HG03558 (cell line): ENCODE measurements at regions not wholly inside any gene's neighbourhood (a gene's known extent, or its start where the extent isn't known, plus 50 kb on each side); places are given as distances from the start of the nearest gene placed in this dataset.
"Not testable (repeated sequence)": the region's sequence is repeated elsewhere in the genome, so short reads cannot be mapped to it uniquely, and the experiment has no call there.

Experiments
- ATAC-seq: cut with Tn5 transposase; IDR thresholded peaks from one replicate; pipeline ENCODE4 v1.9.1; 2021; ENCODE audit warnings: moderate number of reproducible peaks; ENCODE audit not compliant: unreplicated experiment; ENCODE audit errors: extremely low read depth

GRCh38 chr5:62231576-62231975 is 74.4 kb upstream of the KIF2A start:
- ATAC-seq, result no peak

GRCh38 chr5:62232218-62232617 is 73.8 kb upstream of the KIF2A start:
- not testable (repeated sequence) for ATAC-seq

- ATAC-seq, result peak; percentile 59
These were observed 72.6 kb upstream of the KIF2A start for GRCh38 chr5:62233083-62234046.

GRCh38 chr5:62236593-62236992 is 69.4 kb upstream of the KIF2A start:
- peak; percentile 42 for ATAC-seq

- ATAC-seq, result not testable (repeated sequence)
These were observed 68.1 kb upstream of the KIF2A start for GRCh38 chr5:62237944-62238343.

GRCh38 chr5:62238584-62238983 is 67.4 kb upstream of the KIF2A start:
- not testable (repeated sequence) for ATAC-seq

GRCh38 chr5:62240494-62240893 is 65.5 kb upstream of the KIF2A start:
- not testable (repeated sequence) for ATAC-seq

GRCh38 chr5:62242000-62242399 is 64.0 kb upstream of the KIF2A start:
- ATAC-seq, result not testable (repeated sequence)

GRCh38 chr5:62243046-62243445 is 63.0 kb upstream of the KIF2A start:
- not testable (repeated sequence) for ATAC-seq

GRCh38 chr5:62248192-62248591 is 57.8 kb upstream of the KIF2A start:
- not testable (repeated sequence) for ATAC-seq

GRCh38 chr5:62250085-62250484 is 55.9 kb upstream of the KIF2A start:
- not testable (repeated sequence) for ATAC-seq

GRCh38 chr5:62250919-62251318 is 55.1 kb upstream of the KIF2A start:
- ATAC-seq, result not testable (repeated sequence)

- ATAC-seq, result not testable (repeated sequence)
These were observed 53.5 kb upstream of the KIF2A start for GRCh38 chr5:62252519-62252918.

GRCh38 chr5:62255551-62255950 is 50.5 kb upstream of the KIF2A start:
- not testable (repeated sequence) for ATAC-seq

GRCh38 chr5:62256161-62257019 is 49.6 kb upstream of the KIF2A start:
- peak; percentile 65 for ATAC-seq
